ENCODE measurements at regions not wholly inside any gene's neighbourhood (a gene's known extent, or its start where the extent isn't known, plus 50 kb on each side); places are given as distances from the start of the nearest gene placed in this dataset.
"Not testable (repeated sequence)": the region's sequence is repeated elsewhere in the genome, so short reads cannot be mapped to it uniquely, and the experiment has no call there.

- no peak for DNase-seq (ENCODE audit: low read depth)
Measured at GRCh38 chr18:78246588-78246987, 733.0 kb upstream of the SALL3 start.

GRCh38 chr18:78247615-78248289 is 731.9 kb upstream of the SALL3 start:
- H3K4me3 ChIP-seq (ENCODE audit: low read depth, low read length), result no peak overlapping the region
- no peak for TF ChIP-seq CTCF (conservative IDR thresholded peaks at IDR 0.05; ENCODE audit: low read depth, low read length)
- no peak for DNase-seq (ENCODE audit: low read depth)

More at GRCh38 chr18:78246588-78246987, 733.0 kb upstream of the SALL3 start:
- no peak overlapping the region for H3K4me3 ChIP-seq (ENCODE audit: low read depth, low read length)
- TF ChIP-seq CTCF (conservative IDR thresholded peaks at IDR 0.05; ENCODE audit: low read depth, low read length), result no peak

DNA sequence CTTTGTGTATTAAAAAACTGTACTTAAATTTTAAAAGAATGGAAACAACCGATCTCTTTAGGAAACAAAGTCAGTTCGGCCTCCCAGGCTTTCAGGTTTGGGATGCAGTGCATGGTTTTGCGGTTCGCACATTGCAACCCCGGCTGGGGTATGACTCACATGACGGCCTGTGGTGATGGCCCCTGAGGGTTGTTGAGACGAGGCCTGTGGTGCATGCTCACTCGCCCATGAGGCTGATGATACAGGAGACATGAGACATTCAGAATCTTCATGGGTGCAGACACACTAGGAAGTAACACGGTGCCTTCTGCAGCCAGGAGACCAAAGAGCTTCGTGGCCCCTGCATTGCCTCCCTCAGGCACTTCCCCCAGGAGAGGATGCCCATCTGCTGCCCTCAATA is 724.6 kb upstream of the SALL3 start:
- no peak for TF ChIP-seq CTCF (conservative IDR thresholded peaks at IDR 0.05; ENCODE audit: low read depth, low read length)
- DNase-seq (ENCODE audit: low read depth), result no peak
- H3K4me3 ChIP-seq (ENCODE audit: low read depth, low read length), result no peak overlapping the region

DNA sequence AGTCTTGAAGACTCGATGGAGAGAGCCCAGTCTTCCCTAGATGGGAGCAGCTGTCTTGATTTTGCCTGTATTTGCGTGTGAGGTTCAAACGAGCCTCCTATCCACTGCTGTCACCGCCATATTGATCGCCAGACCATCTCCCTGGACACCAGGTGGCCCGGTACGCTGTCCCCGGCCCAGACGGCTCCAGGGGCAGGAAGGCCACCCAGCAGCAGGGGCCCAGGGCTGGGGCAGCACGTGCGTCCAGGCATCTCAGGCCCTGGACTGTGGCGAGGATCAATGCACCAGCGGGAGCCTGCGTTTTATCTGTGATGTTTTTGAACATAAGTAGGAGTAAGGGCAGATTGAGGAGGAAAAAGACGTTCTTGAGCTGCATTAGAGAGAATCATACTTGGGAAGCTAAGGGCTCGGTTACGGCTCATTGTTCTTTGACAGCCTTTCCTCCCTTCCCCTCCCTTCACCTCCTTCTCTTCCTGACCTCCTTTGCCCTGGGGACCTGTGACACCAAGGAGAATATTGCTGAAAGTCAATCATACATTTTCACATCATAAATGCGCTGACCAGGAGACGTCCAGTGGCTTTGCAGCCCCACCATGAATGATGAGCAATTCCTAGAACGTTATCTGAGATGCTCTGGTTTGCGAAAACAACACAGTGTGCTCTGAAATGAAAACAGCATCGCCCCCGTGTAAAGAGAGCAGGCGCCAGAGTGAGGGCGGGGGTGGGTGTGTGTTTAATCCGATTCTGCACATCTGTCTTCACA is 711.2 kb upstream of the SALL3 start:
- no peak for TF ChIP-seq CTCF (conservative IDR thresholded peaks at IDR 0.05; ENCODE audit: low read depth, low read length)
- H3K4me3 ChIP-seq (ENCODE audit: low read depth, low read length), result no peak overlapping the region
- no peak for DNase-seq (ENCODE audit: low read depth)

GRCh38 chr18:78271790-78272189 is 707.8 kb upstream of the SALL3 start:
- TF ChIP-seq CTCF (conservative IDR thresholded peaks at IDR 0.05; ENCODE audit: low read depth, low read length), result no peak
- no peak for DNase-seq (ENCODE audit: low read depth)
- no peak overlapping the region for H3K4me3 ChIP-seq (ENCODE audit: low read depth, low read length)

DNA sequence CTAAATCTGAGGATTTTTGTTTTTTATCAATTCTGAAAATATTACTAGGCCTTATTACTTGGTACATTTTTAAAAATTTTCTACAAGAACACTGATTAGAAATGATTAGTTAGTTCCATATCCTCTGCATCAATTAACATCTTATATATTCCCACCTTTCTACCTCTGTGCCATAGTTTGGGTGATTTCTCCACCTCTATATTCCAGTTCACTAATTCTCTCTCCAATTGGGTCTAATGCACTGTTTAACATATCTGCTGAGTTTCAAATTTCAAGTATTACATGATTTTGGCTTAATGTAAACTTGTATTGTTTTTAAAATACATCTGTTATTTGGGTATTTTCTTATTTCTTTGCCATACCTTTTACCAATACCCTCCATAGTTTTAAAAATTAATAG is 705.7 kb upstream of the SALL3 start:
- H3K4me3 ChIP-seq (ENCODE audit: low read depth, low read length), result no peak overlapping the region
- no peak for DNase-seq (ENCODE audit: low read depth)
- no peak for TF ChIP-seq CTCF (conservative IDR thresholded peaks at IDR 0.05; ENCODE audit: low read depth, low read length)

DNA sequence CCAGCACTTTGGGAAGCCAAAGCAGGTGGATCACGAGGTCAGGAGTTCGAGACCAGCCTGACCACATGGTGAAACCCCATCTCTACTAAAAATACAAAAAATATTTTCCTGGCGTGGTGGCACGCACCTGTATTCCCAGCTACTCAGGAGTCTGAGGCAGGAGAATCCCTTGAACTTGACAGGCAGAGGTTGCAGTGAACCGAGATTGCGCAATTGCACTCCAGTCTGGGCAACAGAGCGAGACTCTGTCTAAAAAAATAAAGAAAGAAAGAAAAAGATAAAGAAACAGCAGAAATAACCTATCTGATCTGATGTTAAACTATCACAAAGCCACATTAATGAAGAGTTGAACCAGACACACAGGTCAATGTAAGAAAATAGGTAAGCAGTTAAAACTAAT is 696.2 kb upstream of the SALL3 start:
- DNase-seq (ENCODE audit: low read depth); H3K4me3 ChIP-seq (ENCODE audit: low read depth, low read length): not testable (repeated sequence)
